Heart left ventricle (tissue), 13 donors: ENCODE measurements at regions not wholly inside any gene's neighbourhood (a gene's known extent, or its start where the extent isn't known, plus 50 kb on each side); places are given as distances from the start of the nearest gene placed in this dataset.

ENCODE experiments used
- POLR2A ChIP-seq, 2 donors: fragments of 450-650 bp; IDR thresholded peaks; one replicate each; pipeline ENCODE4 v1.6.1; 2017; ENCODE audit warnings: antibody characterized with exemption in 2 of 2, mild to moderate bottlenecking in 2 of 2, moderate library complexity in 2 of 2
- TF ChIP-seq, protein P1 (sequence below), 12 donors: fragments of 200-600 bp; sonication (generic) in 4 of 12; IDR thresholded peaks; one replicate each; pipeline versions ENCODE4 v1.5.0 to v1.8.0; 2018 to 2022; ENCODE audit warnings: antibody characterized with exemption in 12 of 12, mild to moderate bottlenecking in 5 of 12
- donor health status: ischemic (EF 13 %, LVEDD 7.1; RV severe dilation, severe dysfunction).
- donor health status: DM: no; HTN: yes; CAD: no.
- donor health status: DM: no; HTN: no; CAD: no.
- donor health status: ischemic (EF 25% LVEDD 6.9; RV normal size, moderate dysfunction).
- donor health status: ischemic (EF 25% LVEDD 5.7; RV mildly dilated, moderate dysfunction).
- donor health status: ischemic (EF 35%, LVEDD 5.7; RV mildly dilated, moderate dysfunction).
- donor health status: nonischemic (EF 11% LVEDD 7.7; RV severe dilation, severe dysfunction).
- donor health status: DM: yes; HTN: yes; CAD: no.
- donor health status: PGD.
- donor health status: ischemic (EF 29% LVEDD 5.4; RV normal size, mild dysfunction).
- donor health status: nonischemic (EF 23%, LVEDD 6.1; RV moderate dilation, normal function).

DNA sequence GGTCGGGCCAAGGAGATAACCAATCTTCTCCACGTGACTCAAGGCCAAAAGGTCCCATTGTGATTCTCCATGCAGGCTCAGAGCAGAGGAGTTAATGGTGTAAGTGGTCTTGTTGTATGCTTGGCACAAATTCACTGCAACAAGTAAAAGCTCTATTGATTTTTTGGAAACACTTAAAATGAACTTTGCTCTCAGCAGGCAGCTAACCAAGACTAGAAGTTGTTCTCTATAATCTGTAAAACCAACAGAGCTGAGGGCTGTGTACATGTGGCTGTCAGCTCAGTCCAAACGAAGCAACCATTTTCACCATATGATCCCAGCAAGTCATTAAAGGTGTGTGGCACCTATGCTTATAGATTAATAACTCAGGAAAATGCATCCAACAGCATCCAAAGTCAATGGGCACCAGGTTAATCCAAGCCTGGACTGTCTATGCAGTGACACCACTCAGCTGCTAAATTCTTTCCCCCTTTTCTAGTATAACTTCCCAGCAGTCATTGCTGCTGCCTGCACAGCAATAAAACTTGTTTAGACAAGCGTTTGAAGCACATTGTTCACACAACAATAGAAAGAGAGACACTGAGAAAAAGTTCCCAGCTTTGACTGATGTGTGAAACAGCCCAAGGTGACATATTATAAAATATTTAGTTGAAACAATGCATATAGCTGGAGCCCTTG lies 603.8 kb upstream of the ADAMTS9 start:
- TF ChIP-seq, protein P1, sequence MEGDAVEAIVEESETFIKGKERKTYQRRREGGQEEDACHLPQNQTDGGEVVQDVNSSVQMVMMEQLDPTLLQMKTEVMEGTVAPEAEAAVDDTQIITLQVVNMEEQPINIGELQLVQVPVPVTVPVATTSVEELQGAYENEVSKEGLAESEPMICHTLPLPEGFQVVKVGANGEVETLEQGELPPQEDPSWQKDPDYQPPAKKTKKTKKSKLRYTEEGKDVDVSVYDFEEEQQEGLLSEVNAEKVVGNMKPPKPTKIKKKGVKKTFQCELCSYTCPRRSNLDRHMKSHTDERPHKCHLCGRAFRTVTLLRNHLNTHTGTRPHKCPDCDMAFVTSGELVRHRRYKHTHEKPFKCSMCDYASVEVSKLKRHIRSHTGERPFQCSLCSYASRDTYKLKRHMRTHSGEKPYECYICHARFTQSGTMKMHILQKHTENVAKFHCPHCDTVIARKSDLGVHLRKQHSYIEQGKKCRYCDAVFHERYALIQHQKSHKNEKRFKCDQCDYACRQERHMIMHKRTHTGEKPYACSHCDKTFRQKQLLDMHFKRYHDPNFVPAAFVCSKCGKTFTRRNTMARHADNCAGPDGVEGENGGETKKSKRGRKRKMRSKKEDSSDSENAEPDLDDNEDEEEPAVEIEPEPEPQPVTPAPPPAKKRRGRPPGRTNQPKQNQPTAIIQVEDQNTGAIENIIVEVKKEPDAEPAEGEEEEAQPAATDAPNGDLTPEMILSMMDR (IDR thresholded peaks at IDR 0.05): no peak
- no peak for TF ChIP-seq POLR2A (IDR thresholded peaks at IDR 0.05)
